ENCODE measurements at regions not wholly inside any gene's neighbourhood (a gene's known extent, or its start where the extent isn't known, plus 50 kb on each side); places are given as distances from the start of the nearest gene placed in this dataset.
"Not testable (repeated sequence)": the region's sequence is repeated elsewhere in the genome, so short reads cannot be mapped to it uniquely, and the experiment has no call there.

DNA sequence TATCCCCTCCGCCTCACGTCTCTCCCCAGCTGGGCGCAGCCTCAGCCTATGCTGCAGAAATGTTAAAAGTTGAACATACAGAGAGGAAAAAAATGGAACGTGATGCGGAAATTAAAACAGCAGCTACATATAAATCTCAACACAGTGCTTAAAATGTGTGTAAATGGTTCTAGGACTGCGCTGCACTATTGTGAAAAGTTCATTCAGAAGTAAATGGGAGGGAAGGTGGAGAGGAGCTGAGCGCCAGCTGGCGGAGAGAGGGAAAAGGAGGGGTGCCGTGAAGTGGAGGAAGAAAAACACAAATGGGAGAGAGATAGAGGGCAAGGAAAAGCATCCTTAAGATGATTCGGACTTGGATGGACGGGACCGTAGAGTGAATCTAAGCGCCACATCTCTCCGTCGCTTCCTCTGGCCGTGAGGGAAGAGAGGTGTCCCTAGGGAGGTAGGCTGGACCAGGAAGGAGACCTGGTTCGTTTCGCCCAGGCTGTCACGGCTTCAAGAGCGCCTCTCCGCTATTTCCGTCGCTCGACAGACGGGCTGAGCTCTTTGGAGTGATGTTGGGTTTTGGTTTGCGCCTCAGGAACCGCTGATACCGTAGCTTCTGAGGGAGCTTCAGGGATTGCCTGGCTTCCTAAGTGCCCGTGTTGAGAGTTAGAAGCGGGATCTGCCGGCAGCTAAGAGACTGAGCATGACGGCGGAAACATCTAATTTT is 113.7 kb downstream of the TRIM27 start:
- peak; percentile 48 for DNase-seq

DNA sequence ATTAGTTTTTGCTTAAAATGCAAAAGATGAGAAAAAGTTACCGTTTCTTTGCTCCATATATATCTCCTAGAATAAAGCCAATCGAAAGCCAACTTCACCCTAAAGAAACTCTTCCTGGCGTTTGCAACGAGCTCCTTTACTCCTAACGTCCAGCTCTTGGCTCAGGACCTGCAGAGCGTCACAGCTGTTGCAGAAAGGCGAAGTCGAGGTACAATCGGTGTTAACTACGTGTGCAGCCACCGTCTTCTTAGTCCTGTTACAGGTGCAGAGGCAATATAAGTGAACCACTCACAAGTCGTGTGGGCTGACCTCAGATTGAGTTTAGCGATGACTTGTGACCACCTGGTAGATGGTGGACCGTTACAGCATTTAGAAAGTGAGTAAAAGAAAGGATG is 113.1 kb downstream of the TRIM27 start:
- DNase-seq, result no peak

DNA sequence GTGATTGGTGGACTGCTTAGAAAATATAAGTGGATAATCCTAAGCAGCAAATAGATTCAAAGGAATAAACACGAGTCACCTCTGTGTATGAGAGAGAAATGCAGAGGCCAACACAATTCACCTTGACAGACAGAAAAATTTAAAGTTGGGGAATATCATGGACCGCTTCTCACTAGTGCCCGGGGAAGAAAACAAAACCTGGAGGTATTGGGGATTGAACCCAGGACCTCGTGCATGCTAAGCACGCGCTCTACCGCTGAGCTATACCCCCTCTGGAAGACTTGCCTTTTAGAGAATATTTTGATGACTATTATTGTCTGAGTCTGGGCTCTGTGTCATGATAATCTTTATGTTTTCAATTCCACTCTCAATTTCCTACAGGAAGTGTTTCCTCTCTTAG is 111.9 kb downstream of the TRIM27 start:
- peak; percentile 60 for DNase-seq

DNA sequence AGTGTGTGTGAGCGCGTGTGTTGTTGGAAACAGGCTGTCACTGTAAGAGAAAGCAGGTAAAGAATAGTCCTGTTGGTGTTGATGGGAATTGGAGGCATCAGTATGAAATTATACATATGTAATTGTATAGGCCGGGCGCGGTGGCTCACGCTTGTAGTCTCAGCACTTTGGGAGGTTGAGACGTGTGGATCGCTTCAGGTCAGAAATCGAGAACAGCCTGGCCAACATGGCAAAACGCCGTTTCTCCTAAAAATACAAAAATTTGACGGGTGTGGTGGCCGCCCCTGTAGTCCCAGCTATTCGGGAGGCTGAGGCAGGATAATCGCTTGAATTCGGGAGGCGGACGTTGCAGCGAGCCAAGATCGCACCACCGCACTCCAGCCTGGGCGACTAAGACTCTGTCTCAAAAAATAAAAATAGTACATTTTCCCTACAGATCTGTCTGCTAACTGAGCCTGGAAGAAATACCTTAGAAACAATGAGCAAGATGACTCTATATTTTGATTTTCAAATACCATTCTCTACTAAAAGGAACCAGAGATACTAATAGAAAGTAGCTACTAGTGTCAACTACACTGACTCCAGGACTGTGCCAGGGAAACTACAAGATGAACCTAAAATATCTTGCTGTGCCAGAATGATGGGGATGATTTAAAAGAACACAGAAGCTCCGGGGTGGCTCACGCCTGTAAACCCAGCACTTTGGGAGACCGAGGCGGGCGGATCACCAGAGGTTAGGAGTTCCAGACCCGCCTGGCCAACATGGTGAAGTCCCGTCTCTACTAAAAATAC is 110.8 kb downstream of the TRIM27 start:
- DNase-seq, result no peak

DNA sequence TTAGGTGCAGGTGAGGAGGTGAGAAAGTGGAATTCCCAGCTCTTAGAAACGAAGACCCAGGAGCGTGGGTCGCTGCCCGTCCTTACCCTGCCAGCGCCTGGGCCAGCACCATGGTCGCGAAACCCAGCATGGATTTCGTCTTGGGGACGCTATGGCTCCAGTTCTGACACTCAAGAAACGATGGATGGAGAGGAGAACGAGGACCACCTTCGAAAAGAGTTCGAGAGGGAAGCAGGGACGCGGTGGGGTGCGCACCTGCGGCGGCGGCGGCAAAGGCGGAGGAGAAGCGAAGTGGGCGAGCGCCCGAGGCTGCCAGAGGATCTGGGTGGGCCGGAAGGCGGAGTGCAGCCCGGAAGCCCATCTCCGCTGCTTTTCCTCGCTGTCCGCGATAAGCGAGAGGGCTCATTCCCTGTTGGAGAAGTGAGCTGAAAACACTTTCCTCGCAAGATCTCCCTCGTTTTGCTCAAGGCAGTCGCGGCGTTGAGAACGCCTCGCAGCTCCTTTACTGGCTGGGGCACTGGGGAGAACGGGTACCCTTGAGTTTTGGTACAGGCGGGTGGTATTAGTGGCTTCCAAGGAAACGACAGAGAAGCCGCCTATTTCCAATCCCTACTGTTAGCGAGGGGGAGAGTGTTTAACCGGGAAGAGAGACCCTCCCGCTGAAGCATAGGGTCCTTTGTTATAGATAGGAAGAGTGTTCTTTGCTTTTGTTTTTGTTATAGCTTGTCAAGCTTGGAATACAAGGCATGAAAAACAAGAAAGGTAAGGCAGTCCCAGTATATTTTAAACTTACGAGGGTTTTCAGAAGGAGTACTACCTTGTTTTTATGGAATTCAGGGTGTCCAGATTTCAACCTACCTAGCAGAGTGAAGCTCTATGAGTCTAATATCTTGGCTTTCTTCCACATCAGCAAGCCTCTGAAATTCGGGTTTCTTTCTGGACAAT is 109.5 kb downstream of the TRIM27 start:
- no peak for DNase-seq

DNA sequence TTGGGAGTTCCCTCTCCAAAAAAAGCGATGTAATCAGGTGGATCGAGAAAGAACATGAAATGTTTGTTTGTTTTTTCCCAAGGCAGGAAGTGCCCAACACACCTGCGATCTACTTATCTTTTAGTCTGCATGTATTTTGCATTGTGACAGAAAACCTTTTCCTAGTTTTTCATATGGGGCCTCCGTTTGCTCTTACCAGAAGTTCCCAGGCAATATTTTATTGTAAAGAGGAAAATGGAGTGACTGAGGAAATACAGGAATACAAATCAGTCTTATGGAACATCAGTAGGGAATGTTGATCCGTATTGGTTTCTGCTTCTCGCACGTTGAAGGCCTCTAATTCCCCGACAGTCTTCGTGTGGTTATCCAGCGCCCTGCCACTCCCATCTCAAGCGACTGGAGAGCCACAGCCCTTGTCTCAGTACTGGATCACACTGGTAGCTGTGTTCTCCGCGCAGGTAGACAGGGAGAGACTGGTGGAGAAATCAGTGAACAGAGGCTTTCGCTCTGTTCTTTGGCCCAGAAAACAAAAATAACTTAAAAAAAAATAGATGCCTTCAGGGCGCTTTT is 107.4 kb downstream of the TRIM27 start:
- no peak for DNase-seq

DNA sequence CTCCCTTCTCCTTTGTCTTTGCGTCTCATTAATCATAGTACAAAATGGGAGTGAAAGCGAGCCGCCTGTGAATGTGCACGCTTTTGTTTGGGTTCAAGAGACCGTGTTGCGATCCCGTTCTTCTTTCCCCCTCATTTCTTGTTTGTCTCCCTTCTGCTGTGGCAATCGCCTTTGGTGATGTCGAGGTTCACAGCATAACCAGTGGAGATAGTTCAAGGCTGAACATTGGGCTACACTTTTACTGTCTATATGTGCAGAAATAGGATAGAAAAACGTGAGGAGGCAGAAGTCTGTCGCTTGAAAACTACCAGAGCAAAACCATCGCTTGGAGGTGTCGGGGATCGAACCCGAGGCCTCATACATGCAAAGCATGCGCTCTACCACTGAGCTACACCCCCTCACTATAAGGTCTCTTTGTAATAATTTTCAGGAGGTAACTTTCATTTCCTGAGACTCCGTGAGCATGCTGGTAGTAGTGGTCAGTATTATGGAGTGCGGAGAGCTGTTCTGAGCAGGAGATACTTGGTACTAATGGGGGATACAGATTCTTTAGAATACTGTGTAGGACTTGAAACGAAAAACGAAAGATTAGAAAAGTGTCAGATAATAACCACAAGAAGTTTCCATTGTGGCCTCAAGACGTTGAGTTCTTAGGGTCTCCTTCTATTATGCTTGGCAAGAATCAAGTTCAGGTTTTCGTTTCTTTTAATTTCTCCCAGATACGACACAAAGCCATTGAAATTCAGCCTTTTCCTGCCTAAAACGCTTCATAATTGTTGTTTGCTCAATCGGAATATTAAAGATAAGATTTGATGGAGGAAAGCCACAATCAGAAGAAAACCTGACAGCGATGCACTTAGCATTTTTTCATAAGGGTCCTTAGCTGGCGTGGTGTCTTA is 106.6 kb downstream of the TRIM27 start:
- DNase-seq, result peak; percentile 90

DNA sequence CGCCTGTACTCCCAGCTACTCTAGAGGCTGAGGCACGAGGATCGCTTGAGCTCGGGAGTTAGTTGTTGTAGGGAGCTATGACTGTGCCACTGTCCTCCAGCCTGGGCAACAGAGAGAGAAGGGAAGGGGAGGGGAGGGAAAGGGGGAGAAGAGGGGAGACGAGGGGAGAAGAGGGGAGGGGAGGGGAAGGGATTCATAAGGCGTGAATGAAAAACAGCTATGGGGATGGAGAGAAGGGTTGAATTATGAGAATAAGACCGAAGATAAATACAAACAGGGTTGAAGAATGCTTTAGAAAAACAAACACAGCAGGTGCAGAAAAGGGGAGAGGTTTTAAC is 106.0 kb downstream of the TRIM27 start:
- peak; percentile 29 for DNase-seq

DNA sequence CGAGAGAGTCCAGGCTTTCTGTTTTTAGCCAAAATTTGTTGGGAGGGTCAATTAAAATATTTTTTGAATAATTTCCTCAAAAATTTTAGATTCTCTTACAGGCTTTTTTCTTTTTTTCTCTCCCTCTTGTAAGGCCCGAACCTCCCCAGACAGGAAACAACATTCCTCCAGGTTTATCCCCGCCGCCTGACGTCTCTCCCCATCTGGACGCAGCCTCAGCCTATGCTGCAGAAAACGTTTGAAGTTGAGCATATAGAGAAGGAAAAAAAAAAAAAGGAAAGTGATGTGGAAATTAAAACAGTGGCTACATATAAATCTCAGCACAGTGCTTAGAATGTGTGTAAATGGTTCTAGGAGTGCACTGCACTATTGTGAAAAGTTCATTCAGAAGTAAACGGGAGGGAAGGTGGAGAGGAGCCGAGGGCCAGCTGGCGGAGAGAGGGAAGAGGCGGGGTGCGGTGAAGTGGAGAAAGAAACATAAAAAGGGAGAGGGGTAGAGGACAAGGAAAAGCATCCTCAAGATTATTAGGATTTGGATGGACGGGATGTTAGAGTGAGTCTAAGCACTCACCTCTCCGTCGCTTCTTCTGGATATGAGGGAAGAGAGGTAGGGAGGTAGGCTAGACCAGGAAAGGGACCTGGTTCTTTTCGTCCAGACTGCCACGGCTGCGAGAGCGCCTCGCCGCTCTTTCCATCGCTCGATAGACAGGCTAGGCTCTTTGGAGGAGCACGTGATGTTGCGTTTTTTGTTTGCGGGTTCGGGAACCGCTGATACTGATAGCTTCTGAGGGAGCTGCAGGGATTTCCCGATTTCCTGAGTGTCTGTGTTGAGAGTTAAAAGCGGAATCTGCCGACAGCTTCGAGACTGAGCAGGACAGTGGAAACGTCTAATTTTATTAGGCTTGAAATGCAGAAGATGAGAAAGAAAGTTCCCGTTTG is 98.7 kb downstream of the TRIM27 start:
- DNase-seq, result no peak

DNA sequence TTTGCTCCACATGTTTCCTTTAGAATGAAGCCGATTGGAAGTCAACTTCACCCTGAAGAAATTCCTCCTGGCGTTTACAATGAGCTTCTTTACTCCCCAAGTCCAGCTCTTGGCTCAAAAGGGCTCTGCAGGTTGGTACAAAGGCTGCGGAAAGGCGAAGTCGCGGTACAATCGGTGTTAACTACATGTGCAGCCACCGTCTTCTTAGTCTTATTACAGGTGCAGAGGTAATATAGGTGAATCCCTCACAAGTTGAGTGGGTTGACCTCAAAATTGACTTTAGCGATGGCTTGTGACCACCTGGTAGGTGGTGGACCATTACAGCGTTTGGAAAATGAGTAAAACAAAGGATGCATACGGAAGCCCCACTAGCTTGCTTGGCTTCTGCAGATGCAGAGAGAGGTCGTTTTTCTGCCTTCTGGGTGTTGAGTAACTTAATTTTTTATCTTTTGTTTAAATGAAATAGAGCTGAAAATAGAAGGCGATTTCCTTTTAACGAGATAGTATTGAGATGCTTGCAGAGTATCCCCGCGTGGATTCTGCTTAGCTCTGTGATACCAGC is 98.0 kb downstream of the TRIM27 start:
- DNase-seq, result no peak

DNA sequence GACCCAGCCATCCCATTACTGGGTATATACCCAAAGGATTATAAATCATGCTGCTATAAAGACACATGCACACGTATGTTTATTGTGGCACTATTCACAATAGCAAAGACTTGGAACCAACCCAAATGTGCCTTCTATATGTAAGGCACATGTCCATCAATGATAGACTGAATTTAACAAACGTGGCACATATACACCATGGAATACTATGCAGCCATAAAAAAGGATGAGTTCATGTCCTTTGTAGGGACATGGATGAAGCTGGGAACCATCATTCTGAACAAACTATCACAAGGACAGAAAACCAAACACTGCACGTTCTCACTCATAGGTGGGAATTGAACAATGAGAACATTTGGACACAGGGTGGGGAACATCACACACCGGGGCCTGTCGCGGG is 92.1 kb downstream of the TRIM27 start:
- not testable (repeated sequence) for DNase-seq

DNA sequence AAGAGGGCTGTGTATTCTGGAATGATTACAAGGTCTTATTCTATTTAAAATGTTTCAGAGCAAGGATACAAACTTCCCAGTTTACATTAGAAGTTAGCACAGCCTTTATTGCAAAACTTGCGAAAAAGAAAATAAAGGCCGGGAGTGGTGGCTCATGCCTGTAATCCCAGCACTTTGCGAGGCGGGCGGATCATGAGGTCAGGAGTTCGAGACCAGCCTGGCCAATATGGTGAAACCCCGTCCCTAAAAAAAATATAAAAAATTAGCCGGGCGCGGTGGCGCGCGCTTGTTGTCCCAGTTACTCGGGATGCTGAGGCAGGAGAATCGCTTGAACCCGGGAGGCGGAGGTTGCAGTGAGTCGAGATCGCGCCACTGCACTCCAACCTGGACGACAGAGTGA is 87.1 kb downstream of the TRIM27 start:
- not testable (repeated sequence) for DNase-seq

DNA sequence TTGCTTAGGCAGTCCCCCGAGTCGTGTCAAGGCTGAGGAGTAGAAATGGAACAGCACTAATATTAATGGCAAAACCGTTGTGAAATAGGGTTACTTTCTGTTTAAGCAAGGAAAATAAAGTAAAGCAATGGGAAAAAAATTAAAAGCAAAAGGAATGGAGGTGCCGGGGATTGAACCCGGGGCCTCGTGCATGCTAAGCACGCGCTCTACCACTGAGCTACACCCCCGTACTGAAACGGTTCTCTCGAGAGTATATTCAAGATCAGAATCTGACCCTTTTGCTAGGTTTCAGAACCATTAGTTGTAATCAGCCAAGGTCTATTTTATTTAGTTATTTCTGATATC is 85.5 kb downstream of the TRIM27 start:
- peak; percentile 74 for DNase-seq

DNA sequence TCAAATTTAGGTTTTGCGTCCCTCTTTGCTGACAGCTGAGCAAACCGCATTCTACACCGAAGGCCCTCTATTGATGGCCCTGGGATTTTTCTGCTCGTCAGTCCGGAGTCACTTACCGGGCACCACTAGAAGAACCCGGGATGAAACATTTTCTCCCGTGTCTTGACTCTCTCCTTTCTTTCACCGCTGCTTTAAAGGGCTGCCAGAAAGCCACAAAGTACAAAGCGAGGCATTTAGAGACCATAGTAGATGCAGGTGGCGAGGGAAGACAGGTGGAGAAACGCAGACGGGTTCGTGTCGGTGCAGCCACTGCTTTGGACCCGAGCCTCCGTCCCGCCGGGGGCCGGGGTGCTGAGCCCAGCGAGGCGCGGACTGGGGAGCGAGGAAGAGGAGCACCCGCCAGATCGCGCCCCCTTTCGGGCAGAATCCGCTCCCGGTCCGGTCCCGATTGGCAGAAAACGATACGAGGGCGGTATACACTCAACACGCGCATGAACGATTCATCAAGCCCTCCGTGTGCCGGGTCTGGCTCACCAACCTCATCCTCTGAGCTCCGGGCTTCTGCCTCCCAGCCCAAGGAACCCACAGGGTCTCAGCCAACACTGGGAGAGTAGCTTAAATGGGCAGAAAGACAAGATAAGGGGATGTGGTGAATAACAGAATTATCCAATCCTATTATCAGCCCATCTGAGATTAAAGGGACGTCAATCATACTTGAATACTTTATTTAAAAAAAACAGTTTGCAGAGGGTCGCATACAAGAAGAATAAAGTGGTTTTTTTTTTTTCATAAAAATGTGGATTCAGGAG is 84.9 kb downstream of the TRIM27 start:
- DNase-seq, result peak; percentile 92

DNA sequence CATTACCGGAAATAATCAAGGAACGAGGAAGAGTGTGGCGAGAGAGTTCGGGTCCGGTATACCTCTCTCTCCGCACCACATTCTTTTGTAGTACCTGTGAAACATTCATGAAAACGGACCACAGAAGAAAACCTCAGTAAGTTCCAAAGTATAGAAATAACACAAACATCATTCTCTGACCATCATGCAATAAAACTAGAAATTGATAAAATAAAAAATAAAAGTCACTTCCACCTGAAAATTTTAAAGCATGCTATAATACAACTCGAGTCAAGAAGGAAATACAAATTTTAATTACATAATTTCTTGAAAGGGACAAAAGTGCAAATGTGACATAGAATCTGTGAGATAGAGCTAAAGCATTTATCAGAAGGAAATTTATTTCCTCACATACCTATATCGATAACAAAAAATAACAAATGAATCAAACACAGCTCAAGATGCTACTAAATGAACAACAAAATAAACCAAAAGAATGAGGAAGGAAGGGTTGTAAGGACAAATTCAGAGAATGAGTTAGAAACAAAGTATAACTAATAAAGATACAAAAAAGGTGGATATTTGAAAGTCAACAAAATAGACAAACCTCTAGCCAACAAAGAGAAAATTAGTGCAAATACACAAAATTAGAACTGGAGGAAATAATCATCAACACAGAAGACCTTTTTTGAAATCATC is 84.2 kb downstream of the TRIM27 start:
- no peak for DNase-seq

DNA sequence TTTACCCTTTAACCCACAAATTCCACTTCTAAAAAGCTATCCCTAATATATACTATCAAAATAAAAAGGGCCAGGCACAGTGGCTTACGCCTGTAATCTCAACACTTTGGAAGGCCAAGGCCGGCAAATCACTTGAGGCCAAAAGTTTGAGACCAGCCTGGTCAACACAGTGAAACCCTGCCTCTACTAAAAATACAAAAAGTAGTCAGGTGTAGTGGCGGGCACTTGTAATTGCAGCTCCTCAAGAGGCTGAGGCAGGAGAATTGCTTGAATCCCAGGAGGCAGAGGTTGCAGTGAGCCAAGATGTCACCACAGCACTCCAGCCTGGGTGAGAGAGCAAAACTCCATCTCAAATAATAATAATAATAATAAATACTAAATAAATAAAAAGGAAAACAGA is 82.5 kb downstream of the TRIM27 start:
- no peak for DNase-seq

DNA sequence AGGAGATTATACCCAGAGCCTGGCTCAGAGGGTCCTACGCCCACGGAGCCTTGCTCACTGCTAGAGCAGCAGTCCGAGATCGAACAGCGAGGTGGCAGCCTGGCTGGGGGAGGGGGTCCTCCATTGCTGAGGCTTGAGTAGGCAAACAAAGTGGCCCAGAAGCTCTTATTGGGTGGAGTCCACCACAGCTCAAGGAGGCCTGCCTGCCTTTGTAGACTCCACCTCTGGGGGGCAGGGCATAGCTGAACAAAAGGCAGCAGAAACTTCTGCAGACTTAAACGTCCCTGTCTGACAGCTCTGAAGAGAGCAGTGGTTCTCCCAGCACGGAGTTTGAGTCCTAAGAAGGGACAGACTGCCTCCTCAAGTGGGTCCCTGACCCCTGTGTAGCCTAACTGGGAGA is 75.0 kb downstream of the TRIM27 start:
- DNase-seq, result not testable (repeated sequence)

Data from EL (cell line).